ENCODE measurements at regions not wholly inside any gene's neighbourhood (a gene's known extent, or its start where the extent isn't known, plus 50 kb on each side); places are given as distances from the start of the nearest gene placed in this dataset.
"Not testable (repeated sequence)": the region's sequence is repeated elsewhere in the genome, so short reads cannot be mapped to it uniquely, and the experiment has no call there.

GRCh38 chr17:33895491-33895890, 359.6 kb upstream of the CCL2 start:
- DNase-seq (ENCODE audit: low read depth, low spot score) = no peak

- DNase-seq (ENCODE audit: low read depth, low spot score) = no peak
Measured at GRCh38 chr17:33896263-33896662, 358.8 kb upstream of the CCL2 start.

- DNase-seq (ENCODE audit: low read depth, low spot score) = no peak
Measured at GRCh38 chr17:33901085-33901484, 354.0 kb upstream of the CCL2 start.

- no peak for DNase-seq (ENCODE audit: low read depth, low spot score)
Measured at GRCh38 chr17:33902901-33903449, 352.1 kb upstream of the CCL2 start.

- no peak for DNase-seq (ENCODE audit: low read depth, low spot score)
Measured at GRCh38 chr17:33904476-33904875, 350.6 kb upstream of the CCL2 start.

- no peak for DNase-seq (ENCODE audit: low read depth, low spot score)
Measured at GRCh38 chr17:33905338-33905800, 349.7 kb upstream of the CCL2 start.

- DNase-seq (ENCODE audit: low read depth, low spot score) = no peak
Measured at GRCh38 chr17:33908363-33909064, 346.6 kb upstream of the CCL2 start.

- DNase-seq (ENCODE audit: low read depth, low spot score) = no peak
Measured at GRCh38 chr17:33910200-33910857, 344.8 kb upstream of the CCL2 start.

- DNase-seq (ENCODE audit: low read depth, low spot score) = no peak
Measured at GRCh38 chr17:33914125-33914524, 341.0 kb upstream of the CCL2 start.

- DNase-seq (ENCODE audit: low read depth, low spot score) = no peak
Measured at GRCh38 chr17:33922971-33923370, 332.1 kb upstream of the CCL2 start.

GRCh38 chr17:33924104-33924503, 331.0 kb upstream of the CCL2 start:
- DNase-seq (ENCODE audit: low read depth, low spot score) = no peak

- DNase-seq (ENCODE audit: low read depth, low spot score) = no peak
Measured at GRCh38 chr17:33925649-33926048, 329.4 kb upstream of the CCL2 start.

GRCh38 chr17:33927732-33928133, 327.4 kb upstream of the CCL2 start:
- no peak for DNase-seq (ENCODE audit: low read depth, low spot score)

- no peak for DNase-seq (ENCODE audit: low read depth, low spot score)
Measured at GRCh38 chr17:33929181-33929724, 325.8 kb upstream of the CCL2 start.

- DNase-seq (ENCODE audit: low read depth, low spot score) = not testable (repeated sequence)
Measured at GRCh38 chr17:33931148-33931814, 323.8 kb upstream of the CCL2 start.

GRCh38 chr17:33932996-33933395, 322.1 kb upstream of the CCL2 start:
- no peak for DNase-seq (ENCODE audit: low read depth, low spot score)

- DNase-seq (ENCODE audit: low read depth, low spot score) = no peak
Measured at GRCh38 chr17:33933576-33933975, 321.5 kb upstream of the CCL2 start.

- no peak for DNase-seq (ENCODE audit: low read depth, low spot score)
Measured at GRCh38 chr17:33934696-33935095, 320.4 kb upstream of the CCL2 start.

- DNase-seq (ENCODE audit: low read depth, low spot score) = no peak
Measured at GRCh38 chr17:33935822-33936221, 319.3 kb upstream of the CCL2 start.

- DNase-seq (ENCODE audit: low read depth, low spot score) = no peak
Measured at GRCh38 chr17:33936764-33937163, 318.3 kb upstream of the CCL2 start.

- no peak for DNase-seq (ENCODE audit: low read depth, low spot score)
Measured at GRCh38 chr17:33939959-33940358, 315.1 kb upstream of the CCL2 start.

- no peak for DNase-seq (ENCODE audit: low read depth, low spot score)
Measured at GRCh38 chr17:33940769-33941370, 314.2 kb upstream of the CCL2 start.
